Hindlimb muscle (tissue), 1 donor: ENCODE measurements at regions not wholly inside any gene's neighbourhood (a gene's known extent, or its start where the extent isn't known, plus 50 kb on each side); places are given as distances from the start of the nearest gene placed in this dataset.

ENCODE experiments used
- DNase-seq: peaks from one replicate; pipeline ENCODE4 v3.0.0-alpha.2; 2013

DNA sequence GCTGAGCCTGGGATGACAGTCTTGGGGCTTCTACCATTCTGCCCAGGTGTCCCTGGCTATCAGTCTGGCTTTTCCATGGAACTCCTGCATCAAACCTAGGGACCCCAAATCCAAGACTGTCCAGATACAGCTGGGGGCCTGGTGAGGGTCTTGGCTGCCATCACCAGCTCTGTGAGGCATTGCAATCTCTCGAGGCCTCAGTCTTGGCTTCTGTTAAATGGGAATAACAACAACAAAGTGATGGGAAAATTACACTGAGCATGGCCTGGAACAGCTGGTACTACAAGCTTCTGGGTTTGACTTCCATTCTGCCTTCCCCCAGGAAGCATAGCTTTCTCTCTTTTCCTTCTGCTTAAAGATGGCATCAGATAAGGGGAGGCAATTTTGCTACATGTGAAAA lies 50.0 kb upstream of the LCTL start:
- no peak for DNase-seq

DNA sequence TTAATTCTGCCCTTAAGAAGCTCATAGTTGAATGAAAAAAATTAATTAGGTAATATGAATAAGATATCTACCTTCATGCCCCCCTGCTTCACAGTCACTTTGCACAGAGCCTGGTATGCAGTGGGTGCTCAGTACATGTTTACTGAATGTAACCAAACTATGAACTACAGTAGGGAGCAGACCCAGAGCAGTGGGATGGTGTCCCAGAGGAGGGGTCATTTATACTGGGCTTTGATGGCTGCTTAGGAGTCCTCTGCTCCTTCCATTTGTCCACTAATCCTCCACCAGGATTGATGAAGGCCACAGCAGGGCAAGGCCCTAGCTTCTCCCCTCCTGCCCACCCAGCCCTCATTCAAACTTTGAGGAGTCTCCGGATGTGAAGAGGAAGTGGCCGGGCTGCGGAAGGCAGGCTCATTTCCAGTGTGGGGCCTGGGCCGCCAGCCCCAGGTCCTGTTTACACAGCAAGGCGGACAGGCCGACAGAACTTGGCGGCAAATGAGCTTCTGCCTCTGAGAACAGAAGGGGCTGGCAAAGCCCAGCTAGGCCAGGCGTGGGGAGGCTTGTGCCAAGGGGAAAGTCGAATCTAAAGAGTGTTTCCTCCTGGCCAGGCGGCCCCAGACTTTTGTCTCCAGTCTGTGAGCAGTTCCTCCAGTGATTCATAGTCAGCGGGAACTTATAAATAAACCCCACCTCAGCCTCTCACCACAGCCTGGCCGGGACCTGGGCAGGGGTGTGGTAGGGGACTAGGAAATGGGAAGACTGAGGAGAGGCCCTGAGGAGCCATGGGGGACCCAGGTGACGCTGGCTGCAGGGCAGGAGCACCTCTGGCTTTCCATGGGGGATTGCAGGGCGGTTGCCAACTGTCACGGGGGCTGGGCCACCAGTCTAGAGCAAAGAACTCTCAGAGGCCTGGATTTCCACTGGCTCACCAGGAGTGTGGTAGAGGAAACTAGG lies 51.6 kb upstream of the LCTL start:
- peak; percentile 44 for DNase-seq

DNA sequence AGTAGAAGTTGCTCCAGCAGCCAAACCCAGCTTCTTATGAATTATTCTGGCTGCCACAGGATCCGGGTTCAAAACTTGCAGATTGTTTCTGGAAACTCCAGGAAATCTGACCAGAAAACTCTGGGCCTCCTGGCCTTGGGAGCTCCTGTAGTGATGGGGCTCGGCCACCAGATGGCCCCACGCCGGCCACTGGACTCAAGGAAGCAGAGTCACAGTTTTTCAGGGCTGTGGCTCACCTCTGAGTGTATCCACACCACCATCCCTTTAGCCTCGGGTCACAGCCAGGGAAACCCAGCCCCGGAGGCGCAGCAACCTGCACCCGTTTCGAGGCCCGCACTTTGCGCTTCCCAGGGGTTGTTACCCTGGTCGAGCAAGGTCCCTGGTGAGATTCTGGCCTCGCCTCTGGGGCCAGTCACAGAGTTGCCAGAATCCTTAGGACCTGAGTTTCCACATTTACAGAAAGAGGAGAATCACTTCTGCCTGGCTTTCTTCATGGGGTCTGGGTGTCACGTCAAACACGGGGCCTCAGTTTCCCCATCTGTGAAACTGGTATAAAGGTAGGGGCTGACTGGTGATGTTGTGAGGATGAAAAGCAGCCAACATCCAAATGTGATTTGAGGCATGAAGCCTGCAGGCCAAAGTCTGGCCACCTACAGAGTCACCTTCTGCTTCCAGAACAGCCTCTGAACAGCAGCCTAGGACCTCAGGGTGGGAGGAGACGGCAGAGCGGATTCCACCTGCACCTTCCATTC lies 53.5 kb upstream of the LCTL start:
- peak; percentile 77 for DNase-seq

DNA sequence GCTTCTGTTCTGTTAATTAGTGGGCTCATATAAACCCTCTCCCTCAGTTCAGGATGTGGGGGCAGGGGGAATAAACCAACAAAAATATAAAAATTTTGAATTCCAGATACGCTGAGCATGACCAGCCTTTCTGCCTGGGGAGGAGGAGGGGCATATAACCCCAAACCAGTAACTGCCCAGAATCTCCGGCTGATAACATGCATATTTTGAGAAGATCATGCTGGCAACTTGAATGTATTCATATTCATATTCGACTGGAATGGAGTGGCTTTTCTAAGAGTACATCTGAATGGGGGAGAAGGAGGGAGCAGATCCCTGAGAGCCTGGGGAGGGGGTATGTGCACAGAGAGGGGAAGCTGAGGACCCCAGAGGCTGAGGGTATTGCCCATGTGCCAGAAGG lies 54.5 kb upstream of the LCTL start:
- DNase-seq, result no peak

DNA sequence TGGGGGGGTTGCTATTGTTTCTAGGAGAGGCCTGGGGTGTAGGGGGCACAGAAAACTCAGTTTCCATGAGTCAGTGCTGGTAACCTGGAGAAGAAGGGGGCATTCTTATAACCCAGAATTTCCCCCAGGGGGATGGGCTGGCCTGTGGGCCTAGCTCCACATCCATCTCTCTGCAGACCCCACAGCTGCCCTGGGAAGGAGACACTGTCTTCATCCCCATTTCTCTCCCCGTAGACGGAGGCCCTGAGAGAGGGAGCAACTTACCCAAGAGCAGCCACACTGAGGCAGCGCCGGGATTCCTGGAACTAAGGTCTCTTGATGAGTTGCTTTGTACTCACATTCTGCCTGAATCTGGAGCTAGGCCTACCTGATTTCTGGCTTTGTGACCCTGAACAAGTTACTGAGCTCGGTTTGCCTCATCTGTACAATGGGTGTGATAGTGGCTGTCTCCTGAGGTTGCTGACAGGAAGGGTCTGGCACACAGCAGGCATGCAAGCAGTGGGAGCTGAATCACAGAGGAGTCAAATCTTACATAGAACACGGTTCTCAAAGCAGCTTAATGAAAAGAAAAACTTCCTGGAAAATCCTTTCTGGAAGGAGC lies 55.0 kb upstream of the LCTL start:
- no peak for DNase-seq

DNA sequence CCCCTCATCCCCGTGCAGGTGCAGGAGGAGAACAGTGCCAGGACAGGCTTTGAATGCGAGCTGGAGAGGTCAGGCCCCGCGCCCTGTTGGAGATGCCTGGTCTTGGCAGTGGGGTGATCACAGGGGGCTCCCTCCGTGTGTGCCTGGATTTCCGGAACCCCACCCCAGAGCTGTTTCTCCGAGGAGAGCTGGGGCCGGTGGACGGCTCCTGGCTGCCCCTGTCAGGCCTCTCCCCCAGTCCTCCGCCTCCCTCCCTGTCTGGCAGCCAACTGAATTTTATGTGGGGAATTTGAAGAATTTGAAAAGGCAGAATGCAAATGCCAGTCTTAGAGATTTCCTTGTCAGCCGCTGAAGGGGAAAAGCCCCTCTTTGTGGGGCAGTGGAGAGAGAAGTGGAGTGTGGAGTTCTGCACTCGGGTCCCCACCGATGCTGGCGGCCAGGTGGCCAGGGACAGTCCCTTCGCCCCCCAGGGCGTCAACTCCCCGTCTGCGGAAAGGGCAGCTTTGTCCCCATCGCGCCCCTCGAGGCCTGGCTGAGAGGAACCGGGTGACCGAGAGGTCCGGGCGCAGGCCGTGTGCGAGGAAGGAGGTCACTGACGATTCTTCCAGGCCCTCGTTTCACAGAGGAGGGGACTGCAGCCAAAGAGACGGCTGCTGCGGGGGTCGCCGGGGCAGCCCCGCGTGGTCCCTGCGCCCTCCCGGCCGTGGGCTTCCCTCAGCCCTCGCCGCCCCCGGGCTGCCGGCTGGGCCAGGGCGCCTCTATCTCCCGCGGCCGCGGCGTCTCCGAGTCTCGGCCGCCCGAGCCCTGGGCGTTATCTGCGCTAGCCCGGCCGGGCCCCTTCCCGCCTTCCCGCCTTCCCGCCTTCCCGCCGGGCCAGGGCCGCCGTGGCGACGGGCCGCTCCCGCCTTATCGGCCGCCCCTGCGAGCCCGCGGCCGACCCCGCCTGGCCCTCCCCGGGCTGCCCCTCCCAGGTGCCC lies 56.0 kb upstream of the LCTL start:
- DNase-seq, result peak; percentile 34

DNA sequence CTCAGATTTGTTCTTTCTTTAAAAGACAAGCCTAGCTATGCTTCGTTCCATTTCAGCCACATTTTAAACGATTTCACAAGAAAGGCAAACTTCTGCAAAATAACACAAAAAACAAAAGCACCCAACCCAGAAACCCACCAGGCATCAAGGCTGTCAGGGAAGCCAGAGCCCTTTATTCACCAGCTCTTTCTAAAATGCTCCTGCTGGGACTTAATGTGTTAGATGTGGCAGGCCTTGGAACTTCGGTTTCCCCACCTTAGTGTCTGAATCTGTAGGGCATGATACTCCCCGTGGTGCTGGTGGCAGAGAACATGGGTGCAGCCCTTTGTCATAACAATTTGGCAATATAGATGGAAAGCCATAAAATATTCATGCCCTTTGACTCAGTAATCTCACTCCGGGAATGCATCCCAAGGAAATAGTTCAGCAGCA lies 56.8 kb upstream of the LCTL start:
- no peak for DNase-seq

DNA sequence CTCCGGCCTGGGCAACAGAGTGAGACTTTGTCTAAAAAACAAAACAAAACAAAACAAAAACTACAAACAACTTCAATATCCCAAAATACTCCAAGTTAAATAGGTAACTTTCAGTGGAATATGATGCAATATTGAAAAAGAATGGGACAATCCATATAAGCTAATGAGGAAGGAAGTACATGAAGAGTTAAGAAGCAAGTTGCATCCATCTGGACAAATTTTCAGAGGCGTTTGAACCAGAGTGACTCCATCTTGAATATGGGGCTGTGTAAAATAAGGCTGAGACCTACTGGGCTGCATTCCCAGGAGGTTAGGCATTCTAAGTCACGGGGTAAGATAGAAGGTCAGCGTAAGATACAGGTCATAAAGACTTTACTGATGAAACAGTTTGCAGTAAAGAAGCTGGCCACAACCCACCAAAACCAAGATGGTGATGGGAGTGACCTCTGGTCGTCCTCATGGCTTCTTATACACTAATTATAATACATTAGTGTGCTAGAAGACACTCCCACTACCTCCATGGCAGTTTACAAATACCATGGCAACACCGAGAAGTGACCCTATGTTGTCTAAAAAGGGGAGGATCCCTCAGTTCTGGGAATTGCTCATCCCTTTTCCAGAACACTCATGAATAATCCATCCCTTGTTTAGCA lies 58.1 kb upstream of the LCTL start:
- no peak for DNase-seq

DNA sequence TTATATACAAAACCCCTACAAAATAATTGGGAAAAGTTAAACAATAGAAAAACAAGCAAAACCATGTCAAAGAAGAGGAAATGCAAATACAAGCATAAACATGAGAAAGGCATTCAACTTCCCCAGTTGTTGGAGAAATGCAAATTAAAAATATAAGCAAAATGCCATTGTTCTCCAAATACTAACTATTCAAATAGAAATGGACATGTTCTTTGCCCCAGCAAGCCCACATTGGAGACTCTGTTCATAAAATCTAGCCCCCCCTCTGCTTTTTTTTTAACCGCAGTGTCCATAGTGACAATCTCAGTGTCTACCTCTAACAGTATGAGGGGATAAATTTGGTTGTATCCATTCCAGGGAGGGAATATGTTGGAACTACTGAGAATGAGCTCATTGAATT lies 59.7 kb upstream of the LCTL start:
- DNase-seq, result no peak

DNA sequence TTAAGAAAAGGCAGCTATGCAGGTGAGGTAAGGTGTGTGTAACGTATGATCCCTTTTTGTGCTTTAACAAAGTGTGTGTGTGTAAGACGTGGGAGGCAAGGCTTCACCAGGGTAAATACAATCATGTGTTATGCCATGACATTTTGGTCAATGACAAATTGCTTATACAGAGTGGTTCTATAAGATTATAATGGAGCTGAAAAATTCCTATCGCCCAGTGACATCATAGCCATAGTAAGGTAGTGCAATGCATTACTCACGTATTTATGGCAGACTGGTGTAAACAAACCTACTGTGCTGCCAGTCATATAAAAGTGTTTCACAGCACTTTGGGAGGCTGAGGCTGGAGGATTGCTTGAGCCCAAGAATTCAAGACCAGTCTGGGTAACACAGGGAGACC lies 60.2 kb upstream of the LCTL start:
- DNase-seq, result no peak

DNA sequence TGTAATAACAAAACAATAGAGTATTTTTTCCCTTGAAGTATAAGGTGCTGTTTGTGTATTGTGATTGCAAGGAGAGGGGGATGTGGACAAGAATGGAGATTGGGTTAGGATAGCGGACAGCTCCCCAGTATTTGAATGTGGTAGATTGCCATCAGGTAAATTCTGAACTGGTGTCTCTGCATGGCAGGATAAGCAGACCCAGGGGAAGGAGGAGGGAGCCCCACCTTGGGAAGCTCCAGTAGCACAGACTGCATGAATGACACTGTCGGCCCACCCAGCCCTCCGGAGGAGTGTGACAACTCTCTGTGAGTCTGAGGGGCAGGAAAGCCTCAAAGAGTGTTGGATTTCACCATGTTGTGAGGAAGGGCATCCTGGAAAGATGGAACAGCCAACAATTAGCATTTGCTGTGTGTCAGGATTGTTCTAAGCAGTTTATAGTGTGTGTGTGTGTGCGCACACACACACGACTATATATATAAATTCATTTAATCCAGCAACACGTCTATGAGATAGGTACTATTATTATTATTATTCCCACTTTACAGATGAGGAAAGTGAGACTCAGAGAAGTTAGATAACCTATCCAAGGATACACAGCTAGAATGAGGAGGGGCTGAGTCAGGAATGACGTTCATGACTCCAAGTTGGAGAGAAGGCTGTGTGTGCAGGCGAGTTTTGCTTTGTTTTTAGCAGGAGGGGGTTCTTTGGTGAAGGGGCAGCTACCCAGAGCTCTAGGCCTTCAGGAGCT lies 63.4 kb upstream of the LCTL start:
- no peak for DNase-seq

DNA sequence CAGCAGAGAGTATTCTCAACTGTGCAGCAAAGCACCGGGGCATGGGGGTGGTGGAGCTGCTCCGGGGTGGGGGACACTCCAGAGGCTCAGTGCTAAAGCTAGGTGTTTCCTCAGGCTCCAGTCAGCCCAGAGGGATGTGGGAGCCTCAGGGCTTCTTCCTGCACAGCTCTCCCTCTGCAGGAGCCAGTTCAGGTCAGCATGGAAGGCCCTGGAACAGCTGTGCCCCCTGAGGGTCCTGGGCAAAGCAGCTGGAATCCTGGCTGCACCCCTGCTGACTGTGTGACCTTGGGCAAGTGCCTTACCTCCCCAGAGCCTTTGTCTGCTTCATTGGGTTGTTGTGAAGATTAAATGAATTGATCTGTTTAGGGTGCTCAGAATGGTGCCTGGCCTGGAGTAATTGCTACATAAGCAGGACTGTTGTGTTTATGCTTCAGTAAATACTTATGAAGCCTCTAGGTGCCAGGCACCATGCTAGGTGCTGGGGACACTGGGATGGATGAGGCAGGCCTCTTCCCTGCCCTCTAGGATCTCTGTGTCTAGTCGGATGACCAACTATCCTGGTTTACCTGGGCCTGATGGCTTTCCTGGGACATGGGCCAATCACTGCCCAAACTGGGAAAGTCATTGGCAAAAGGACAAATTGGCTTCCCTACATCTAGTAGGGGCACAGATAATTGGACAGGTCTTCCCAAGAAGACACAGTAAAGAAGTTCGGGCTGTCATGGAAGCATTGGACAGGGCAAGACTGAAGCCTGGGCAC lies 64.2 kb upstream of the LCTL start:
- no peak for DNase-seq

DNA sequence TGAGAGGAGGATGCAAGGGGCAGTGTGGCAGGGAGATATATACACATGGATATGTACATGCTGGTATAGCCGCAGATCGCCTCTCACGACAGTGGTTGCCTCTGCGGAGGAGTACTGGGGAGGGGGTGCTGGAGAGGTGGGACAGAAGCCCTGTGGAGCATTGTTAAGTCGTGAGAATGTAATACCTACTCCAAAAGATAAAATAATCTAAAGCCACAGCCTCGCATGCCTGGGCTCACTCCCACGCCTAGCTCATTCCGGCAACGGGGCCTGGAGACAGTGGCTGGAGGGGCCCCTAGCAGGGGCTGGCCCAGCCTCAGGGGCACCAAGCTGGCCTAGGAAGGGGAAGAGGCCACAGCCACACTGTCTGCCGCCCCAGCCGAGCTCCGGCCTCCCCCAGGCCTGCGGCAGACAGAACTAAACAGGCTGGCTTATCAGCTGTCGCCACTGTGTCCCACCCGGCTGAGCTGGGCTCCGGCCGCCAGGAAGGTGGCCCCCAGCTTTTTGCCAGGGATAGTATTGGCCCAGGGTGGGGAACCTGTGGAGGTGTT lies 65.1 kb upstream of the LCTL start:
- DNase-seq, result no peak

DNA sequence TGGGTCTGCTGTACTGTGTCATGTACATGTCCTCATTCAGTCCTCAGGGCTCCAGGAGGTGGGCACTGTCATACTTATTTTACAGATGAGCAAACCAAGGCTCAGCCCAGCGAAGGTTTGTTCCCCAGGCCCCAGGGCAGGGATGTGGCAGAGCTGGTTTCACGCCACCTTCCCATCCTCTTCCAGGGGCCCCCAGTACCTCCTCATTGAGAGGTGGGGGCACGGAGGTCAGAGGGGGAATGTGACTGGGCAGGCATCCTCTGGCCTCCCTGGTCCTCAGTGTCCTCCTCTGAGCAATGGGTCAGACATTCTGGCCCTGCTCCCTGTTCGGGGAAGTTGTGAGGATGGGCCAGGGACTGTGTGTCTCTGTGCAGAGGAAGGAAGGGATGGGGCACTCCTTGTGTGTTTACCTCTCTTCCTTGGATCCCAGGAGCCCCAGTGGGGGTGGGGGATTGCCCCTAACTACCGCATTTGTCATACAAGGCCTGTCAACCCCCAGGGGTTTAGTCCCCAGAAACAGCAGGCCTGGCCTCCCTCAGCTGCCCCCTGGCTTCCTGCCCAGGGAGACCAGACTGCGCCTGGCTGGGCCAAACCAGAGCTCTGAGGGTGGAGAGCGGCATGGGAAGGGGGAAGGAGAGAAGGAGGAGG lies 65.9 kb upstream of the LCTL start:
- DNase-seq, result no peak

DNA sequence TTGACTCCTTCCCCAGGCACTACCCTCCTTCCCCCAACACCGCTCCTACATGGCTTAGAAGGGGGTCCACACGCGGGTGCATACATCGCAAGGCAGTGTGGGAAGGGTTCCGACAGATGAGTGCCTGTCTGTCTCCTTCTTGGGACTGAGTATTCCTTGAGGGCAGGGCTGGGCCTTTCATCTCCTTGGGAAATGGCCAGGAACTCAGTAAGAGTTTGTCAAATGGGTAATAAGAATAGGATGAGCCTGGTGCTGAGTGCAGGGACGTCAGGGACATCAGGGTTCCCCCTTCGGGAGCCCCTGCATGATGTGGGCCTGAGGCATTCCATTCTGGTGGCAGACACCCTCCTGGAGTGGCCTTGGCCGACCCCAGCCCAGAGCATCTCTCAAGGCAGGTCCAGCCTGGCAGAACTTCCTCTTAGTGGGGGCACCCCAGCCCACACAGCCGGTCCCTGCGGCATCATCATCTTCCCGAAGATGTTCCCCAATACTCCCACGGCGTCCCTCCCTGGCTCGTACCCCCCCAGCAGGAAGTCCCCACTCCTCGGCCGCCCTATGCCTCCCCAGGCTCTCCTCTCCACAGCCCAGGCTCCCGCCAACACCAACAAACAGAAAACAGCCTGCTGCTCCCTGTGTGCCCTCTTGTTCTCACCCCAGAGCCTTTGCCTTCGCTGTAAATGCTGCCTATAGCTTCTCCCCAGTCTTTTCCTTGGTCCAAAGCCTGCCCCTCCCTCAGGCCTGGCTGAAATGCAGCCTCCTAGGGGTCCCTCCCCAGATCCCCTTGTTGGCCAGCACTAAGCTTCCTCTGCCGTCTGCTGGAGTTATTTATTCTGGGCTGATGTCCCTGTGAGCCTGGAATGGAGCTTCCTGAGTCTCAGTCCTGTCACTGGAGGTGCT lies 67.5 kb upstream of the LCTL start:
- no peak for DNase-seq

DNA sequence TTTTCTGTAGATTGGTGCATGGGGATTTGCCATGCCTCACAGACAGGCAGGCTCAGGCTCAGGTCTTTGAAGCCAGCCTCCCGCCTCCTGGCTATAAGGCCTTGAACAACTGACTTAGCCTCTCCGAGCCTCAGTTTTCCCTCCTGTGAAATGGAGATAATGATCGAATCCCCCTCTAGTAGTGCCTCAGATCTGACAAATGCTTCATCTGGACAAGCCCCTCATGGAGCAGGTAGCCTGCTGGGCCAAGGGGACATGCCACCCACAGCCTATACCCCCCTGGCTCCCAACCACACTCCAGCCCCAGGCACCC lies 68.1 kb upstream of the LCTL start:
- DNase-seq, result no peak

DNA sequence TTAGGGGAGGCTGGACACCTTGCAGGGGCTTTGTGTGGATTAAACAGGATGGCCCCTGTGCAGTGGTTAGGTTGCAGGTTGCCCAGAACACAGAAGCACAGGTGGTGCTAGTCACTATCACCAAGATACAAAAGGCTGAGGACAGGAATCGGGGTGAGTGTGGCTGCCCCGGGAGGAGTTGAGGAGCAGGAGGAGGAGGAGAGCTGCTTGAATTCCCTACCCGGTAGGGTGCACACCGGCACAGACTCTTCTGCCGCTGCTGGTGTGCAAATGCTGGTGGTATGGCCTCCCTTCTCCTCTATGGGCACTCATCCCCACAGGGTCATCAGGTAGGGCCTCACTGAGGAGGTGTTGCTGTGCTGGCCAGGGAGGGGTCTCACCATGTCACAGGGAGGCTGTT lies 67.5 kb upstream of the SMAD6 start:
- no peak for DNase-seq

DNA sequence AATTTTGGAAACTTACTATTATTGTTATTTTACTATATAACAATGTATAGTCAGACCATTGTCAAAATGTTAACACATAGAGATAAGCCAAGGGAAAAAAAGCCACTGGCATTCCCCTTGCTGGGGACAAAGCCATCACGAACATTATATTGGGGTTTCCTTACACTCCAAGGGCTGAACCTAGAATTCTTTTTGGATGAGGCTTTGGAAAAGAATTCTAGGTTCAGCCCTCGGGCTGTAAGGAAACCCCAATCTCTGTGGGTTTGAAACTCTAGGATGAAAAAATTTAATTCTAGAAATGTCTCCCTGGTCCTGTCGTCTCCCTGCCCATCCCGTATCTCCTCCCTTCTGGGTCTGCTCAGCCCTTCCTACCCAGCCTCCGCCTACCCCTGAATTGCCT lies 67.0 kb upstream of the SMAD6 start:
- DNase-seq, result no peak
